GM21717 (cell line): ENCODE measurements at regions not wholly inside any gene's neighbourhood (a gene's known extent, or its start where the extent isn't known, plus 50 kb on each side); places are given as distances from the start of the nearest gene placed in this dataset.

Experiments
- ATAC-seq: cut with Tn5 transposase; IDR thresholded peaks from one replicate; pipeline ENCODE4 v1.9.1; 2021; ENCODE audit warnings: mild to moderate bottlenecking, moderate library complexity; ENCODE audit not compliant: unreplicated experiment

DNA sequence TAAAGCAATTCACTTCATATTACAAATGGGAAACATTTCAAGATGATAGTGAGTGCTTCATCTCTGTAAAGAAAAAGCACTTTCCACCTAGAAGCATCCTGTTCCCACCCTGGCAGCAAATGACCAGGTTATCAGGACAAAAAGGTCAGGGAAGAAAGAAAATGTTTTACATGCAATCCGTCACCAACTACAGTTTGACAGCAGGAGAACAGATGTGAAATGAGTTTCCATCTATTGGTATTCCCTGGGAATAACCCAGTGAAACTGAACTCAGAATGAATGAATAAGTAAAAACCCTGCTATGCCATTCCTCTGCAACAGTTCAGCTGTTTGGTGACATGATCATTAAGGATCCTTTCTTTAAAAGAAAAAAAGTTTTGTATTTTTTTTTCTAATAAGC is 67.6 kb downstream of the HTR1A start:
- ATAC-seq, result no peak

DNA sequence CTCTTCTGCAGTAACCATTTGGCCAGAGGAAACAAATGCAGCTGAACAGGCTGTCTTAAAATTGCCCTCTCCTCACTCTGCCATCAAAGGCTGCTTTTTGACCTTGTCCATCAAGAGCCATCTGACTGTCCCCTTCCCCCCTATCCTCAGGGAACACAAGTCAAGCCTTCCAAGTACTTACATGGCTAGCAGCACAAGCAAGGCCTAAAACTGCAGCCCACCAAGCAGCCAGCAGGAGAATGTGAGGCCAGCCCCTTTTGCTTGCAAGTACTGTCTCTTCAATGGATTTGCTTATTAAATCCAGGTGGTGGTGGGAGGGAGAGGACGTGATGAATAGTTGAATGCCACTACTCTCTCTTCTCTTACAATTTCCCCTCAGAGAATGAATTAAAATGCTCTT is 83.5 kb downstream of the HTR1A start:
- ATAC-seq, result no peak

- ATAC-seq, result no peak
These were observed 84.3 kb downstream of the HTR1A start for GRCh38 chr5:63877961-63878360.

DNA sequence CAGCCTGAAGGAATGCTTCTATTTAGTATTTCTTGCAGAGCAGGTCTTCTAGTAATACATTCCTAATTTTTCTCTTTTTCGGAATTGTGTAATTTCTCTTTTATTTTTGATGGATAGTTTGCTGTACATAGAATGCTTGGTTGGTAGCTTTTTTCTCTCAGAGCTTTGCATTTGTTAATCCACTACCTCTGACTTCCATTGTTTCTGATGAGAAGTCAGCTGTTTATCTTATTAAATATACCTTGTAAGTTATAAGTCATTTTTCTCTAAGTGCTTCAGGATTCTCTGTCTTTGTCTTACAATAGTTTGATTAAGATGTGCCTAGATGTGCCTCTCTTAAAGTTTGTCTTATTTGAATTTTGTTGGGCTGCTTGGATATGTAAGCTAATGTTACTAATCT is 101.9 kb downstream of the HTR1A start:
- ATAC-seq, result no peak

- no peak for ATAC-seq
These were observed 108.2 kb downstream of the HTR1A start for GRCh38 chr5:63854076-63854475.

- no peak for ATAC-seq
These were observed 119.1 kb downstream of the HTR1A start for GRCh38 chr5:63843190-63843589.

DNA sequence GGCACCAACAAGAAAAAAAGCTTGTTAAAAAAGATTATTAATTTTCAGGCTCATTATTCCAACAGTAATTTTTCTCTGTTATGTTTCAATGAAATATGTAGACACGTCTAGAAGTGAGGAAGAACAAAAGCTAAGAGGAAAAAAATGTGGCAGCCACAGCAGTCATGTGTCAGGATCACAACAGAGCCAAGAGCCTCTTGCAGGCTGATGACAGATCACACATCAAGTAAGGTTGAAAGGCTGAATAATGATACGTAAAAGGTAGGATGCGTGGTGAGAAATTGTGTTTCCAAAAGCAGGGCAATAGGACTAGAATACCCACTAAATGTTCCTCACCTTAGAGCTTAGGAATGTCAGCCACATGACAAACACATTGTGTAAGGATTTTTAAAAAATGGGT is 124.8 kb downstream of the HTR1A start:
- no peak for ATAC-seq

DNA sequence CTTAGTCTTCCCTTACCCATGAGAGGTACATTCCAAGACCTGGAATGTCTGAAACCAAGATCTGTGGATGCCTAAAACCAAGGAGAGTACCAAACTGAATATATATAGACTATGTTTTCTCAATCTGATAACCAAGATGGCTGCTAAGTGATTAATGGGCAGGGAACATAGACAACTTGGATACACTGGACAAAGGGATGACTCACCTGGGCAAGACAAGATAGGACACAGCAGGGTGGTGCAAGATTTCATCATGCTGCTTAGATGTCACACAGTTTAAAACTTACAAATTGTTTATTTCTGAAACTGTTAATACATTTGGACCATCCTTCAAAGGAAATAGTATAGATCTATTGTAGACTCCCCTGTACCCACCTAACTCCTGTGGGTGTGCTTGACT is 130.9 kb downstream of the HTR1A start:
- no peak for ATAC-seq

GRCh38 chr5:63825984-63826383 is 136.3 kb downstream of the HTR1A start:
- no peak for ATAC-seq

DNA sequence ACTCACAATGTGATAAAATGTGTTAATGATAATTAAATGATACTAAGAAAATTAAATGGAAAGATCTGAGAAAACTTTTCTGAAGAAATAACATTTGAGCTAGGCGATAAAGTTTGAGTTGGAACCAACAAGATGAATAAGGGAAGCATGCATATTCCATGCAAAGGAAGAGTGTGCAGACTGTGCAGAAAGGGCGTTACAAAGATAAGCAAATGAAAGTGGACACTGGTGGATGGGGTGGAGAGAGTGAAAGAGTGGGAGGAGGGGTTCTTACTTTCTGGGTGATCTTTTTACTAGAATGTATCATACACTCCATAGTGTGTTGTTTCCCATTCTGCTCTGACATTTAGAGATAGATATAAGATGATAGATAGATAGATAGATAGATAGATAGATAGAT is 138.7 kb downstream of the HTR1A start:
- no peak for ATAC-seq

GRCh38 chr5:63822614-63823013 is 139.6 kb downstream of the HTR1A start:
- no peak for ATAC-seq

GRCh38 chr5:63820577-63820976 is 141.7 kb downstream of the HTR1A start:
- no peak for ATAC-seq

- no peak for ATAC-seq
These were observed 149.6 kb downstream of the HTR1A start for GRCh38 chr5:63812693-63813092.

DNA sequence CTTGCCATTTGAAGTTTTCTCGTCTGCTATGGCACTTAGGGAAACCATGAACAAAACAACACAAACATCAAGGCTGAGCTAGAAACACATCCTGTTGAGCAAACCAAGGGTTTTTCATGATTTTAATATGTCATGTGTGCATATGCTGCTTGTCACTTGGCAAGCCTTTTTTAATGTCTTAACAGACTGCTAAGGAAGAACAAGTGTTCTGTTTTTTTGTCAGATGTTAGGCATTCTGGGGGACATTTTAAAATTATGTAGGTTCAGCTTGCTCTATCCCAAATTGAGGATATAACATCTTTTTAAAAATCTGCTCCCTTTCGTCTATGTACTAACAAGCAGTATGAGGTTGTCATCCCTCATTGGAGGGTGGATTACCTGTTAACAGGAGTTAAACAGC is 150.3 kb downstream of the HTR1A start:
- no peak for ATAC-seq

DNA sequence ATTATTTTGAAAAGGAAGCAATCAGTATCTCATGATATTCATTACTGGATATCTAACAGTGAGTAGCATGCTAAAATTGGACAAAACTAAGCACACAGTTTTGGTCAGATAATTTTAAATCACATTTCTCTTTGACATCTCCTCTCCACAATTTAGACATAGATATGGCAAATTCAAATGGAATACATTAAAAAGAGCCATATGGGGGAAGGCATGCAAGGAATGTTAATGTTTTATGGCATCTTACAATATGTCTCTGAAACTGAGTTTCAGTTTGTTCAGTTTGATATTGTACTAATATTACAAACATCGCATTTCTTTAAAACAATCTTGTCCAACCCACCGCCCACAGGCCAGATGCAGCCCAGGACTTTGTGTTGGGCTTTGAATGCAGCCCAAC is 151.0 kb downstream of the HTR1A start:
- no peak for ATAC-seq

GRCh38 chr5:63805151-63805550 is 157.1 kb downstream of the HTR1A start:
- ATAC-seq, result no peak

DNA sequence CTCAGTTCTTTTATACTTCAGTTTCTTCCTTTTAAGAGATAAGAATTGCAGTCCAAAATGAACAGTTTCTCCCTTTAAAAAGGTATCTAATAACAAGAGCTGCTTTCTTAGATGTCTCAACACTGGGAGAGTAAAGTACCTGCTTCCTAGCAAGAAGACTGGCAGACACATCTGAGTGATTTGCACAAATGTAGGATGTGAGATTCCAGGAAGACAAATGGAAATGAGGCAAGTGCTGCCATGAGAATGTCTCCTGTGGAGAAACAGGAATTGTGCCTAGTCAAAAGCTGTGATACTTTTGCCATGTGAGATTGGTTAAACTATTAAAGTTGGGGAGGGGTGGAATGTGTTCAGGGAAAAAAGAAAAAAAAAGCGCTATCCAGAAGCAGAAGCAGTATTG is 159.1 kb downstream of the HTR1A start:
- no peak for ATAC-seq

DNA sequence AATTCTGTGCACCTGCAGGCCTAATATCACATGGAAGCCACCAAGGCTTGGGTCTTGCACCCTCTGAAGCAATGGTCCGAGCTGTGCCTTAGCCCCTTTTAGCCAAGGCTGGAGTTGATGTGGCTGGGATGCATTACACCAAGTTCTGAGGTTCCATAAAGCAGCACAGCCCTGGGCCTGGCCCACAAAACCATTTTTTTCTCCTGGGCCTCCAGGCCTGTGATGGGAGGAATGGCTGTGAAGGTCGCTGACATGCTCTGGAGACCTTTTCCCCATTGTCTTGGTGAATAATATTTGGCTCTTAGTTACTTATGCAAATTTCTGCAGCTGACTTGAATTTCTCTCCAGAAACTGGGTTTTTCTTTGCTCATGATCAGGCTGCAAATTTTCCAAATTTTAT is 167.3 kb downstream of the HTR1A start:
- no peak for ATAC-seq

GRCh38 chr5:63794296-63794695 is 167.9 kb downstream of the HTR1A start:
- ATAC-seq, result no peak

DNA sequence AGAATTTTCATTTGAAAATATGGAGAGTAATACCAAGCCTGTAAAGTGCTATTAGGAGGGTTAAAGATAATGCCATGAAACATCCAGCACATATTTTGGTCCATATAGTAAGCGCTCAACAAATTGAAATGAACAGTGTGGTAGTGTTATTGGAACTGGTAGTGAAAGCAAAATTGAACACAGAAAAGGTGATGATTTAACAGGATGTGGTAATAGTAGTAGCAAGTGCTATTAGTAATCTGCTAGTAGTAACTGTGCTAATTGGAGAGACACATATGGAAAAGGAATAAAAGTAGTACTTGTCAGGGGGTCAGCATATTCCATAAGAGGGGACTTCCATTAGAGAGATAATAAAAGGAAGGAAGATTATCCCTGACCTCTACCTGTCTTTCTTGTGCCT is 187.3 kb downstream of the HTR1A start:
- no peak for ATAC-seq

DNA sequence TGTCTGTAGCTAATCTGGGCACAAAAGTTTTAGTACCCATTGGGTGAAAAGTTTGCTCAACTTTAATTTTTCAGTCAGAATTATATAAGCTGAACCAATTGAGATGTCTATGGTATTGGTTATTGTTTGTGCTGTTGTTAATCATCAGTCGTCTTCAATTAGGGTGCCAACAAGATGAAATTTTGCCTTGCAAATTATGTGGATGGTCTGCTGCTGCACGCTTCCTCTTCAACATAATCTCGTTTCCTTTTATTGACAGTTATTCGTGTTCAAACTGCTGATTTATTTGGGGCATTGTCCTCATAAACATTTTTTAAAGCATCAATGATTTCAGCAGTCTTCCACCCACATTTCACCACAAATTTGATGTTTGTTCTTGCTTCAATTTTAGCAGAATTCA is 194.0 kb downstream of the HTR1A start:
- ATAC-seq, result no peak

- ATAC-seq, result no peak
These were observed 201.3 kb downstream of the HTR1A start for GRCh38 chr5:63760965-63761364.

GRCh38 chr5:63743096-63743798 is 219.0 kb downstream of the HTR1A start:
- no peak for ATAC-seq
